GM19043 (cell line): ENCODE measurements at regions not wholly inside any gene's neighbourhood (a gene's known extent, or its start where the extent isn't known, plus 50 kb on each side); places are given as distances from the start of the nearest gene placed in this dataset.
"Not testable (repeated sequence)": the region's sequence is repeated elsewhere in the genome, so short reads cannot be mapped to it uniquely, and the experiment has no call there.

Experiments
- ATAC-seq: cut with Tn5 transposase; IDR thresholded peaks from one replicate; pipeline ENCODE4 v1.9.1; 2021; ENCODE audit warnings: low read depth; ENCODE audit not compliant: unreplicated experiment

- ATAC-seq = no peak
Observed at GRCh38 chr2:192591617-192592016, 396.9 kb upstream of the TMEFF2 start.

GRCh38 chr2:192585418-192585817, 390.7 kb upstream of the TMEFF2 start:
- no peak for ATAC-seq

- no peak for ATAC-seq
Observed at GRCh38 chr2:192584976-192585375, 390.2 kb upstream of the TMEFF2 start.

GRCh38 chr2:192579965-192580700, 385.4 kb upstream of the TMEFF2 start:
- ATAC-seq = no peak

GRCh38 chr2:192578780-192579179, 384.0 kb upstream of the TMEFF2 start:
- no peak for ATAC-seq

- ATAC-seq = no peak
Observed at GRCh38 chr2:192577706-192578105, 383.0 kb upstream of the TMEFF2 start.

GRCh38 chr2:192574552-192574951, 379.8 kb upstream of the TMEFF2 start:
- ATAC-seq = no peak

- ATAC-seq = no peak
Observed at GRCh38 chr2:192571636-192572035, 376.9 kb upstream of the TMEFF2 start.

- no peak for ATAC-seq
Observed at GRCh38 chr2:192570788-192571187, 376.1 kb upstream of the TMEFF2 start.

- ATAC-seq = no peak
Observed at GRCh38 chr2:192566863-192567262, 372.1 kb upstream of the TMEFF2 start.

- no peak for ATAC-seq
Observed at GRCh38 chr2:192560326-192560725, 365.6 kb upstream of the TMEFF2 start.

- ATAC-seq = no peak
Observed at GRCh38 chr2:192559587-192559986, 364.9 kb upstream of the TMEFF2 start.

GRCh38 chr2:192558637-192559036, 363.9 kb upstream of the TMEFF2 start:
- no peak for ATAC-seq

GRCh38 chr2:192555740-192556139, 361.0 kb upstream of the TMEFF2 start:
- no peak for ATAC-seq

GRCh38 chr2:192551760-192552159, 357.0 kb upstream of the TMEFF2 start:
- no peak for ATAC-seq

GRCh38 chr2:192546565-192546964, 351.8 kb upstream of the TMEFF2 start:
- ATAC-seq = no peak

GRCh38 chr2:192544371-192544955, 349.7 kb upstream of the TMEFF2 start:
- ATAC-seq = no peak

- ATAC-seq = not testable (repeated sequence)
Observed at GRCh38 chr2:192542148-192543066, 347.7 kb upstream of the TMEFF2 start.

- no peak for ATAC-seq
Observed at GRCh38 chr2:192539306-192539705, 344.6 kb upstream of the TMEFF2 start.

- ATAC-seq = no peak
Observed at GRCh38 chr2:192536922-192537624, 342.3 kb upstream of the TMEFF2 start.
